H1 (cell line): ENCODE measurements at regions not wholly inside any gene's neighbourhood (a gene's known extent, or its start where the extent isn't known, plus 50 kb on each side); places are given as distances from the start of the nearest gene placed in this dataset.

Experiments
- CTCF ChIA-PET: fragments of 300-600 bp; sonication (Branson Sonifier 250); formaldehyde crosslinking; loops from one replicate; lab custom pipeline; 2021; ENCODE audit not compliant: partially characterized antibody; lab: Charles Lee
- POLR2A ChIA-PET: fragments of 300-600 bp; sonication (Branson Sonifier 250); formaldehyde crosslinking; loops from one replicate; lab custom pipeline; 2021; ENCODE audit warnings: inconsistent platforms; ENCODE audit not compliant: partially characterized antibody; lab: Charles Lee
- DNase-seq, 2 experiments: peaks; one replicate each; pipeline versions ENCODE4 v3.0.0 to v3.0.0-alpha.2; 2010 to 2022; ENCODE audit warnings: low spot score in 2 of 2, low read depth in 1 of 2, mixed read lengths in 1 of 2
- FAIRE-seq: peaks from 2 replicates; lab custom pipeline; 2011; peaks lifted over from hg19 to GRCh38; lab: Jason Lieb, UNC
- H2AFZ ChIP-seq: 2 replicates; pipeline ENCODE4 v1.8.1; 2012; ENCODE audit warnings: low read length, inconsistent platforms
- H2AK5ac ChIP-seq: 2 replicates; pipeline ENCODE4 v1.6.1; 2013; ENCODE audit warnings: low read depth, low read length
- H2BK120ac ChIP-seq: replicated peaks from 2 replicates; pipeline ENCODE3; 2013; ENCODE audit warnings: low read depth, low read length, inconsistent platforms
- H2BK12ac ChIP-seq: 2 replicates; pipeline ENCODE4 v1.6.1; 2013; ENCODE audit warnings: low read depth, low read length
- H2BK15ac ChIP-seq: 2 replicates; pipeline ENCODE4 v1.6.1; 2013; ENCODE audit warnings: low read length
- H2BK20ac ChIP-seq: 2 replicates; pipeline ENCODE4 v1.6.1; 2013; ENCODE audit warnings: low read length
- H2BK5ac ChIP-seq: 2 replicates; pipeline ENCODE4 v1.6.1; 2013; ENCODE audit warnings: low read depth, low read length
- H3K14ac ChIP-seq: 2 replicates; pipeline ENCODE4 v1.6.1; 2013; ENCODE audit warnings: inconsistent platforms; ENCODE audit not compliant: insufficient read length
- H3K18ac ChIP-seq: 2 replicates; pipeline ENCODE4 v1.6.1; 2013; ENCODE audit warnings: low read length; ENCODE audit errors: extremely low read depth
- H3K23ac ChIP-seq: 2 replicates; pipeline ENCODE4 v1.6.1; 2013; ENCODE audit warnings: inconsistent platforms; ENCODE audit not compliant: insufficient read length
- H3K23me2 ChIP-seq: 2 replicates; pipeline ENCODE4 v1.6.1; 2013; ENCODE audit warnings: low read depth, low read length
- H3K27ac ChIP-seq: 2 replicates; pipeline ENCODE4 v1.6.1; 2011; ENCODE audit warnings: low read depth, low read length, inconsistent platforms
- H3K27me3 ChIP-seq, 4 experiments: replicated peaks in 1 of 4; 1 replicate in 1 of 4; 2 replicates in 3 of 4; pipeline versions ENCODE4 v1.6.1 to v1.8.1; 2011 to 2013; ENCODE audit warnings: low read length in 3 of 4, mild to moderate bottlenecking in 3 of 4, inconsistent platforms in 2 of 4, mixed read lengths in 2 of 4, moderate library complexity in 1 of 4; ENCODE audit not compliant: control insufficient read depth in 3 of 4, insufficient read depth in 3 of 4; ENCODE audit errors: extremely low read depth in 1 of 4
- H3K36me3 ChIP-seq, 4 experiments: 2 replicates each; pipeline versions ENCODE4 v1.6.1 to v1.8.1; 2011 to 2013; ENCODE audit warnings: mild to moderate bottlenecking in 4 of 4, low read length in 3 of 4, moderate library complexity in 2 of 4, control low read depth in 1 of 4, inconsistent platforms in 1 of 4; ENCODE audit not compliant: insufficient read depth in 4 of 4, control insufficient read depth in 2 of 4
- H3K4ac ChIP-seq: replicated peaks from 2 replicates; pipeline ENCODE3; 2013; ENCODE audit warnings: low read length, low read depth, mixed read lengths, inconsistent platforms; ENCODE audit not compliant: insufficient read length
- H3K4me1 ChIP-seq, 4 experiments: replicated peaks in 1 of 4; 1 replicate in 1 of 4; 2 replicates in 3 of 4; pipeline versions ENCODE4 v1.6.1 to v1.8.1; 2011 to 2013; ENCODE audit warnings: low read length in 3 of 4, inconsistent platforms in 2 of 4, mixed read lengths in 1 of 4; ENCODE audit not compliant: insufficient read depth in 4 of 4, control insufficient read depth in 3 of 4
- H3K4me2 ChIP-seq, 2 experiments: 2 replicates each; pipeline versions ENCODE4 v1.6.1 to v1.8.1; 2011 to 2013; ENCODE audit warnings: low read depth in 2 of 2, low read length in 2 of 2, control low read depth in 1 of 2, inconsistent platforms in 1 of 2, mild to moderate bottlenecking in 1 of 2; ENCODE audit not compliant: insufficient read depth in 1 of 2
- H3K4me3 ChIP-seq, 4 experiments: fragments of 200-600, 300-600 bp in 1 of 4; sonication (generic), shearing (Covaris generic), sonication (Bioruptor Twin) in 1 of 4; 2 replicates each; pipeline versions ENCODE4 v1.5.1 to v1.8.1; 2011 to 2016; ENCODE audit warnings: low read length in 4 of 4, low read depth in 3 of 4, control low read depth in 2 of 4, inconsistent platforms in 2 of 4, mild to moderate bottlenecking in 2 of 4, mixed read lengths in 1 of 4, moderate library complexity in 1 of 4; ENCODE audit not compliant: insufficient read depth in 2 of 4; ENCODE audit errors: extremely low read depth in 1 of 4
- H3K56ac ChIP-seq: replicated peaks from 2 replicates; pipeline ENCODE3; 2013; ENCODE audit warnings: low read depth, mild to moderate bottlenecking, mixed read lengths, low read length, inconsistent platforms; ENCODE audit not compliant: insufficient read length
- H3K79me1 ChIP-seq: 2 replicates; pipeline ENCODE4 v1.6.1; 2013; ENCODE audit warnings: low read depth, low read length, control low read depth
- H3K79me2 ChIP-seq, 2 experiments: 2 replicates each; pipeline versions ENCODE4 v1.6.1 to v1.8.1; 2012 to 2013; ENCODE audit warnings: low read length in 2 of 2, mild to moderate bottlenecking in 2 of 2, inconsistent platforms in 1 of 2; ENCODE audit not compliant: insufficient read depth in 2 of 2, control insufficient read depth in 1 of 2
- H3K9ac ChIP-seq, 4 experiments: replicated peaks in 1 of 4; 1 replicate in 1 of 4; 2 replicates in 3 of 4; pipeline versions ENCODE4 v1.6.1 to v1.8.1; 2011 to 2013; ENCODE audit warnings: low read depth in 3 of 4, low read length in 3 of 4, control low read depth in 2 of 4, mild to moderate bottlenecking in 2 of 4, moderate library complexity in 2 of 4, inconsistent platforms in 1 of 4; ENCODE audit errors: extremely low read depth in 1 of 4
- H3K9me3 ChIP-seq, 2 experiments: 2 replicates each; pipeline versions ENCODE4 v1.6.1 to v1.8.1; 2012 to 2013; ENCODE audit warnings: mild to moderate bottlenecking in 2 of 2, moderate library complexity in 2 of 2, control low read depth in 1 of 2, inconsistent platforms in 1 of 2, low read depth in 1 of 2, low read length in 1 of 2, mixed read lengths in 1 of 2; ENCODE audit not compliant: insufficient read depth in 2 of 2
- H4K20me1 ChIP-seq, 2 experiments: replicated peaks in 1 of 2; 2 replicates each; pipeline versions ENCODE3 to v1.8.1; 2011 to 2013; ENCODE audit warnings: inconsistent platforms in 2 of 2, low read length in 2 of 2, mild to moderate bottlenecking in 1 of 2; ENCODE audit not compliant: insufficient read depth in 2 of 2, control insufficient read depth in 1 of 2
- H4K5ac ChIP-seq: 2 replicates; pipeline ENCODE4 v1.6.1; 2013; ENCODE audit warnings: low read length, low read depth, mixed read lengths, inconsistent platforms; ENCODE audit not compliant: insufficient read length
- H4K8ac ChIP-seq: 2 replicates; pipeline ENCODE4 v1.8.0; 2013; ENCODE audit warnings: mild to moderate bottlenecking, moderate library complexity, low read length, inconsistent platforms; ENCODE audit not compliant: insufficient read depth; ENCODE audit errors: extremely low read depth
- H4K91ac ChIP-seq: replicated peaks from 2 replicates; pipeline ENCODE3; 2013; ENCODE audit warnings: low read length, mixed read lengths, inconsistent platforms; ENCODE audit not compliant: insufficient read length
- HDAC2 ChIP-seq, 2 experiments: fragments of 300-600 bp in 1 of 2; sonication (generic) in 1 of 2; IDR thresholded peaks; 2 replicates each; pipeline ENCODE4 v1.6.1; 2011 to 2012; ENCODE audit warnings: low read depth in 2 of 2, low read length in 2 of 2, mild to moderate bottlenecking in 2 of 2, moderate library complexity in 2 of 2, borderline replicate concordance in 1 of 2, inconsistent platforms in 1 of 2
- NANOG ChIP-seq: IDR thresholded peaks from 2 replicates; pipeline ENCODE4 v1.6.1; 2011; ENCODE audit warnings: low read length, low read depth, mild to moderate bottlenecking, inconsistent platforms; ENCODE audit not compliant: insufficient read depth, poor library complexity, severe bottlenecking
- WGBS, 2 experiments: shearing (Covaris generic) in 1 of 2; methylation state at CpG; one replicate each; pipeline versions ENCODE4 v1.1.6 to v1.1.7; 2013 to 2015; ENCODE audit warnings: low lambda C conversion rate in 2 of 2, mixed read lengths in 2 of 2, inconsistent platforms in 1 of 2, low coverage in 1 of 2, missing lambda C conversion rate in 1 of 2; ENCODE audit not compliant: insufficient replicate concordance in 2 of 2, insufficient coverage in 1 of 2, insufficient read length in 1 of 2; ENCODE audit errors: extremely low coverage in 1 of 2, missing lambda C conversion rate in 1 of 2; 5-methylcytosine and 5-hydroxymethylcytosine counted together
- TF ChIP-seq, protein P1 (sequence below): IDR thresholded peaks from 2 replicates; pipeline ENCODE4 v1.6.1; 2011; ENCODE audit warnings: low read length, improper control_type of control experiment

DNA sequence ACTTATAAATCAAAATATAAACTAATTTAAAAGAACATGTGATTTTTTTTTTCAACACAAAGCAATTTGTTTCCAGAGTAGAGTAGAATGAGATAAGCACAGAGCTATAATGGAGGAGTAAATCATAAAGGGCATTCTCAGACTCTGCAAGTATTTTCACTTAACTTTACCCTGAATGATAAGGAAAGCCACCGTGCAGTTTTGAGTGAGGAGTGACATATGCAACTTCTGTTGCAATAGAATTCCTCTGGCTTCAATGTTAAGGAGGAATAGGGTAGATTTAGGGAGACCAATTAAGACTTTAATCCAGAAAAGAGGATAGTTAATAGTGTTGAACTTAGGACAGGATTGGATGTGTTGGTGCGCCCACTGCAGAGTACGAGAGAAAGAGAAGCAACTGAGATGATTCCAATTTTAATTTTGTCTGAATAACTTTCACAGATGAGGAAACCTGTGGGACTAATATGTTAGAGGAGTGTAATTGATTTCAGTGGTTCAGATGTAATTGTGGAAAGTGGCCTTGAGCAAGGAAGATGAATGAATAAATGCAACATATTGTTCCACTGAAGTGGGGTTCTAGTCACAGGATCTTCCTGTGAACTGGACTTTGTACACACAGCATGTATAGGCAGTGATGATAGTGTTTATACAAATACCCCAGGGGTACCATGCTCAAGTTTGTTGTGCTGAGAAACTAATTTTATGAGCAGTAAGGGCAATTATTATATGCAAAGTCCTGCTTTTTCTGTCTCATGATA is 255.5 kb upstream of the ANO3 start:
- Histone ChIP-seq H3K27ac (no peak overlapping the region), H2BK5ac (no peak overlapping the region), H3K27me3 (no peaks in the 10 kb centered on the region), H3K18ac (no peak overlapping the region), H4K91ac (no peak overlapping the region), H3K23me2 (no peaks in the 10 kb centered on the region), H3K4ac (no peak overlapping the region), H3K9ac (no peak overlapping the region), H2AK5ac (no peak overlapping the region), H2BK20ac (no peak overlapping the region), H3K79me2 (no peaks in the 10 kb centered on the region), H3K79me1 (no peaks in the 10 kb centered on the region), H2BK120ac (no peak overlapping the region), H2BK15ac (no peak overlapping the region), H3K23ac (no peak overlapping the region), H3K36me3 (no peaks in the 10 kb centered on the region), H2AFZ (no peak overlapping the region), H3K4me2 (no peak overlapping the region), H3K4me1 (no peaks in the 10 kb centered on the region), H4K5ac (no peak overlapping the region), H2BK12ac (no peak overlapping the region), H4K8ac (no peak overlapping the region), H3K9me3 (no peaks in the 10 kb centered on the region), H3K56ac (no peak overlapping the region), H3K14ac (no peak overlapping the region), H4K20me1 (no peaks in the 10 kb centered on the region), H3K4me3 (no peak overlapping the region)
- 96% methylated on average over 3 of the region's 3 CpGs; no CpG with 5 or more reads in 1 of the 2 experiments for WGBS, 2 experiments
- FAIRE-seq, result no peak
- no peak for DNase-seq
- ChIA-PET POLR2A (no interaction called here), CTCF (no interaction called here)
- TF ChIP-seq NANOG (no peak), HDAC2 (IDR thresholded peaks at IDR 0.05; ENCODE audit: borderline replicate concordance in 1 of 2, low read depth in 2 of 2, low read length in 2 of 2) (no peak)
- TF ChIP-seq, protein P1, sequence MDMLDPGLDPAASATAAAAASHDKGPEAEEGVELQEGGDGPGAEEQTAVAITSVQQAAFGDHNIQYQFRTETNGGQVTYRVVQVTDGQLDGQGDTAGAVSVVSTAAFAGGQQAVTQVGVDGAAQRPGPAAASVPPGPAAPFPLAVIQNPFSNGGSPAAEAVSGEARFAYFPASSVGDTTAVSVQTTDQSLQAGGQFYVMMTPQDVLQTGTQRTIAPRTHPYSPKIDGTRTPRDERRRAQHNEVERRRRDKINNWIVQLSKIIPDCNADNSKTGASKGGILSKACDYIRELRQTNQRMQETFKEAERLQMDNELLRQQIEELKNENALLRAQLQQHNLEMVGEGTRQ, result no peak
